Muscle layer of colon (tissue), 2 donors: ENCODE measurements at regions not wholly inside any gene's neighbourhood (a gene's known extent, or its start where the extent isn't known, plus 50 kb on each side); places are given as distances from the start of the nearest gene placed in this dataset.

Experiments used
- H3K27ac ChIP-seq: one replicate; pipeline ENCODE4 v1.7.0; 2013; ENCODE audit warnings: low read depth, mild to moderate bottlenecking, low read length, moderate library complexity
- H3K27me3 ChIP-seq, 2 donors: one replicate each; pipeline ENCODE4 v1.7.0; 2013; ENCODE audit warnings: low read length in 2 of 2, mild to moderate bottlenecking in 2 of 2; ENCODE audit not compliant: insufficient read depth in 2 of 2, control insufficient read depth in 1 of 2
- H3K36me3 ChIP-seq: one replicate; pipeline ENCODE4 v1.7.0; 2013; ENCODE audit warnings: mild to moderate bottlenecking, low read length; ENCODE audit not compliant: insufficient read depth
- H3K4me1 ChIP-seq: one replicate; pipeline ENCODE4 v1.7.0; 2013; ENCODE audit warnings: mild to moderate bottlenecking, low read length; ENCODE audit not compliant: insufficient read depth
- H3K4me3 ChIP-seq, 2 donors: one replicate each; pipeline ENCODE4 v1.7.0; 2013; ENCODE audit warnings: low read length in 2 of 2, low read depth in 1 of 2, mild to moderate bottlenecking in 1 of 2, moderate library complexity in 1 of 2
- H3K9ac ChIP-seq: one replicate; pipeline ENCODE4 v1.7.0; 2013; ENCODE audit warnings: low read length
- H3K9me3 ChIP-seq: one replicate; pipeline ENCODE4 v1.7.0; 2013; ENCODE audit warnings: mild to moderate bottlenecking, low read length
- donor health status: abdominal sarcoma.
- donor health status: Adenocarcinoma of cecum.

- Histone ChIP-seq H3K36me3 (no peaks in the 10 kb centered on the region), H3K4me3 (no peak overlapping the region), H3K4me1 (peaks cover 5% of the 10 kb centered on the region), H3K27me3 (no peaks in the 10 kb centered on the region), H3K9ac (no peak overlapping the region), H3K9me3 (no peaks in the 10 kb centered on the region), H3K27ac (no peak overlapping the region)
Observed at GRCh38 chr7:25626451-25627131, 398.3 kb upstream of the NPVF start.

DNA sequence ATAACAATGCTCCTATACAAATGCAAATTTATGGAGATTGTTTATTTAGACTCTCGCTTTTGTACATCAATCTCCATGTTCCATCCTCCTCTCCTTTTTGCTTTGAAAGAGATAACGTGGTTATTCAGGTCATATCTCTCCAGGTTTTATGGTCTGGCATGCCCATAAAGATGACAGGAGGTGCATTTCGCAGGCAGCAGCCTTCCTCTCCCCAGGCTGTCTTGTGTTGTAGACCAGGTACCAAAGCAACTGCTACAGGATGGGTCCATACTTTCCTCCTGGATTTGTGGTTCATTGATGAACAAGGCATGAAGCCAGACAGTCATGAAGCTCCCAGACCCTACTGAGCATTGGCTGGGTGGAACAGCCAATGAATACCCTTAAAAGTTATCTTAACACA is 400.2 kb upstream of the NPVF start:
- H3K9ac ChIP-seq: no peak overlapping the region
- no peaks in the 10 kb centered on the region for H3K36me3 ChIP-seq
- no peak overlapping the region for H3K4me3 ChIP-seq
- H3K4me1 ChIP-seq: peaks cover 13% of the 10 kb centered on the region
- H3K27ac ChIP-seq: no peak overlapping the region
- H3K9me3 ChIP-seq: no peaks in the 10 kb centered on the region
- no peaks in the 10 kb centered on the region for H3K27me3 ChIP-seq

- no peak overlapping the region for H3K4me3 ChIP-seq
- H3K9ac ChIP-seq: no peak overlapping the region
- no peaks in the 10 kb centered on the region for H3K9me3 ChIP-seq
Observed at GRCh38 chr7:25632616-25633015, 404.3 kb upstream of the NPVF start.

GRCh38 chr7:25633426-25634036 is 405.2 kb upstream of the NPVF start:
- Histone ChIP-seq H3K4me1 (peaks cover 7% of the 10 kb centered on the region), H3K9me3 (no peaks in the 10 kb centered on the region), H3K36me3 (no peaks in the 10 kb centered on the region), H3K4me3 (no peak overlapping the region), H3K27ac (peak overlapping the region; percentile 12), H3K9ac (no peak overlapping the region), H3K27me3 (no peaks in the 10 kb centered on the region)

More at GRCh38 chr7:25632616-25633015, 404.3 kb upstream of the NPVF start:
- Histone ChIP-seq H3K27ac (no peak overlapping the region), H3K4me1 (peaks cover 7% of the 10 kb centered on the region), H3K27me3 (no peaks in the 10 kb centered on the region), H3K36me3 (no peaks in the 10 kb centered on the region)

GRCh38 chr7:25636168-25636567 is 407.9 kb upstream of the NPVF start:
- Histone ChIP-seq H3K9me3 (no peaks in the 10 kb centered on the region), H3K27ac (no peak overlapping the region), H3K4me1 (peaks cover 7% of the 10 kb centered on the region)

GRCh38 chr7:25636871-25637283 is 408.6 kb upstream of the NPVF start:
- no peaks in the 10 kb centered on the region for H3K9me3 ChIP-seq
- no peak overlapping the region for H3K4me3 ChIP-seq
- H3K4me1 ChIP-seq: peaks cover 7% of the 10 kb centered on the region
- no peaks in the 10 kb centered on the region for H3K27me3 ChIP-seq
- H3K27ac ChIP-seq: no peak overlapping the region
- no peak overlapping the region for H3K9ac ChIP-seq
- no peaks in the 10 kb centered on the region for H3K36me3 ChIP-seq

More at GRCh38 chr7:25636168-25636567, 407.9 kb upstream of the NPVF start:
- Histone ChIP-seq H3K4me3 (no peak overlapping the region), H3K27me3 (no peaks in the 10 kb centered on the region), H3K36me3 (no peaks in the 10 kb centered on the region), H3K9ac (no peak overlapping the region)

- H3K36me3 ChIP-seq: no peaks in the 10 kb centered on the region
- peaks cover 3% of the 10 kb centered on the region for H3K4me1 ChIP-seq
- no peak overlapping the region for H3K27ac ChIP-seq
- no peaks in the 10 kb centered on the region for H3K27me3 ChIP-seq
- no peak overlapping the region for H3K4me3 ChIP-seq
- H3K9ac ChIP-seq: no peak overlapping the region
- H3K9me3 ChIP-seq: no peaks in the 10 kb centered on the region
Observed at GRCh38 chr7:25638068-25638467, 409.8 kb upstream of the NPVF start.

- no peak overlapping the region for H3K9ac ChIP-seq
- H3K4me1 ChIP-seq: no peaks in the 10 kb centered on the region
- no peak overlapping the region for H3K27ac ChIP-seq
- no peaks in the 10 kb centered on the region for H3K9me3 ChIP-seq
- no peaks in the 10 kb centered on the region for H3K27me3 ChIP-seq
- no peaks in the 10 kb centered on the region for H3K36me3 ChIP-seq
- no peak overlapping the region for H3K4me3 ChIP-seq
Observed at GRCh38 chr7:25638590-25639244, 410.4 kb upstream of the NPVF start.

DNA sequence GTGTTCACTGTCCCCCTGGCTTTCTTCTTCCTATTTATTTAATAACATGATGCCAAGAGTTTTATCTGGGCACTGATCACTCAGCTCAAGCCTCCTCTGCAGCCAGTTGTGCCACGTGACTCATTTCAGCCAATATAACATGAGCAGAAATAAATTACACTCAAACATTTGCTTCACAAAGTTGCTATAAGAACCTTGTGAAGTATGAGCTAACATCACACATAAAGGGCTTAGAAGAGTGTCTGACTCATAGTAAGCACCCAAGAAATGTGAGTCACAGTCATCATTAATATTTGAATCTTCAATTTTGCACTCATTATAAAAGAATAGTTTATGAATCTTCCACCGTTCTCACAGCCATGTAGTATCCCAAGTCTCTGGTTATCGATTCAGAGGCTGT is 414.6 kb upstream of the NPVF start:
- no peaks in the 10 kb centered on the region for H3K27me3 ChIP-seq
- H3K36me3 ChIP-seq: no peaks in the 10 kb centered on the region
- H3K4me1 ChIP-seq: no peaks in the 10 kb centered on the region
- H3K9me3 ChIP-seq: no peaks in the 10 kb centered on the region
- H3K27ac ChIP-seq: no peak overlapping the region
- no peak overlapping the region for H3K9ac ChIP-seq
- H3K4me3 ChIP-seq: no peak overlapping the region

- no peaks in the 10 kb centered on the region for H3K36me3 ChIP-seq
- H3K27ac ChIP-seq: no peak overlapping the region
- no peaks in the 10 kb centered on the region for H3K27me3 ChIP-seq
- H3K9ac ChIP-seq: no peak overlapping the region
- H3K9me3 ChIP-seq: no peaks in the 10 kb centered on the region
- H3K4me3 ChIP-seq: no peak overlapping the region
- no peaks in the 10 kb centered on the region for H3K4me1 ChIP-seq
Observed at GRCh38 chr7:25643286-25643685, 415.0 kb upstream of the NPVF start.

GRCh38 chr7:25643770-25644394 is 415.6 kb upstream of the NPVF start:
- no peaks in the 10 kb centered on the region for H3K27me3 ChIP-seq

More at GRCh38 chr7:25643770-25644394, 415.6 kb upstream of the NPVF start:
- H3K27ac ChIP-seq: no peak overlapping the region
- no peaks in the 10 kb centered on the region for H3K9me3 ChIP-seq
- no peaks in the 10 kb centered on the region for H3K36me3 ChIP-seq
- H3K9ac ChIP-seq: no peak overlapping the region
- H3K4me3 ChIP-seq: no peak overlapping the region
- H3K4me1 ChIP-seq: no peaks in the 10 kb centered on the region
